ENCODE measurements at regions not wholly inside any gene's neighbourhood (a gene's known extent, or its start where the extent isn't known, plus 50 kb on each side); places are given as distances from the start of the nearest gene placed in this dataset.

GRCh38 chr13:31437975-31438374 lies 238.2 kb downstream of the B3GLCT start:
- CTCF ChIA-PET, result no interaction called here
- Mint-ChIP-seq H3K4me1 (ENCODE audit: low read depth) (no peaks in the 10 kb centered on the region), H3K27me3 (peaks cover 7% of the 10 kb centered on the region), H3K4me3 (no peak overlapping the region), H3K36me3 (ENCODE audit: low read depth) (no peaks in the 10 kb centered on the region), H3K9me3 (no peaks in the 10 kb centered on the region), H3K27ac (no peak overlapping the region)
- POLR2A ChIA-PET, result no interaction called here
- intact Hi-C loops (cut with micrococcal nuclease), result no loop called here
- DNase-seq (no peak), ATAC-seq (no peak)
- TF ChIP-seq CTCF (IDR thresholded peaks at IDR 0.05), result no peak

- intact Hi-C loops (cut with micrococcal nuclease), result no loop called here
- ChIA-PET POLR2A (no interaction called here), CTCF (no interaction called here)
- Mint-ChIP-seq H3K4me1 (ENCODE audit: low read depth) (no peaks in the 10 kb centered on the region), H3K4me3 (no peak overlapping the region), H3K27me3 (peaks cover 7% of the 10 kb centered on the region), H3K9me3 (no peaks in the 10 kb centered on the region), H3K27ac (no peak overlapping the region), H3K36me3 (ENCODE audit: low read depth) (no peaks in the 10 kb centered on the region)
- no peak for DNase-seq
- TF ChIP-seq CTCF (IDR thresholded peaks at IDR 0.05), result no peak
- no peak for ATAC-seq
Measured at GRCh38 chr13:31440132-31440531, 240.4 kb downstream of the B3GLCT start.

- intact Hi-C loops (cut with micrococcal nuclease), result no loop called here
- no peaks in the 10 kb centered on the region for H3K36me3 Mint-ChIP-seq (ENCODE audit: low read depth)
- H3K27ac Mint-ChIP-seq, result no peak overlapping the region
- H3K9me3 Mint-ChIP-seq, result no peaks in the 10 kb centered on the region
- ChIA-PET POLR2A (no interaction called here), CTCF (interaction anchor here (1.4 to 1.8 kb wide), 2 partner anchors 10 to 18 kb away, joined by 3 to 7 read pairs (median 4); no protein-coding TSS in a partner anchor)
- H3K27me3 Mint-ChIP-seq, result peaks cover 9% of the 10 kb centered on the region
- TF ChIP-seq CTCF (IDR thresholded peaks at IDR 0.05), result no peak
- DNase-seq (no peak), ATAC-seq (no peak)
- no peaks in the 10 kb centered on the region for H3K4me1 Mint-ChIP-seq (ENCODE audit: low read depth)
- no peak overlapping the region for H3K4me3 Mint-ChIP-seq
Measured at GRCh38 chr13:31441800-31442510, 242.2 kb downstream of the B3GLCT start.

GRCh38 chr13:31442571-31442970 lies 242.8 kb downstream of the B3GLCT start:
- ATAC-seq (no peak), DNase-seq (no peak)
- CTCF ChIA-PET, result interaction anchor here (1.4 to 1.8 kb wide), 2 partner anchors 11 to 18 kb away, joined by 3 to 7 read pairs; no protein-coding TSS in a partner anchor
- TF ChIP-seq CTCF (IDR thresholded peaks at IDR 0.05), result no peak
- intact Hi-C loops (cut with micrococcal nuclease), result no loop called here
- Mint-ChIP-seq H3K27me3 (peaks cover 8% of the 10 kb centered on the region), H3K9me3 (no peaks in the 10 kb centered on the region), H3K4me1 (ENCODE audit: low read depth) (no peaks in the 10 kb centered on the region), H3K27ac (no peak overlapping the region), H3K36me3 (ENCODE audit: low read depth) (no peaks in the 10 kb centered on the region), H3K4me3 (no peak overlapping the region)
- POLR2A ChIA-PET, result no interaction called here

GRCh38 chr13:31444266-31444856 lies 244.6 kb downstream of the B3GLCT start:
- ATAC-seq, result no peak
- TF ChIP-seq CTCF (IDR thresholded peaks at IDR 0.05), result no peak
- intact Hi-C loops (cut with micrococcal nuclease), result no loop called here
- Mint-ChIP-seq H3K9me3 (no peaks in the 10 kb centered on the region), H3K36me3 (ENCODE audit: low read depth) (no peaks in the 10 kb centered on the region), H3K27ac (no peak overlapping the region), H3K4me3 (no peak overlapping the region), H3K27me3 (peaks cover 5% of the 10 kb centered on the region), H3K4me1 (ENCODE audit: low read depth) (no peaks in the 10 kb centered on the region)
- DNase-seq, result no peak
- ChIA-PET CTCF (interaction anchor here (1.3 kb wide), 1 partner anchor 13 kb away, joined by 3 read pairs; no protein-coding TSS in a partner anchor), POLR2A (no interaction called here)

Measured in activated CD8-positive, alpha-beta T cell treated with anti-CD3 and anti-CD28 coated beads for 36 hours (primary cell).